SK-N-MC (cell line): ENCODE measurements at regions not wholly inside any gene's neighbourhood (a gene's known extent, or its start where the extent isn't known, plus 50 kb on each side); places are given as distances from the start of the nearest gene placed in this dataset.

Source experiments
- EZH2 ChIP-seq: fragments of 200-600 bp; sonication (generic); IDR thresholded peaks from one replicate; pipeline ENCODE4 v1.6.1; 2017; ENCODE audit warnings: antibody characterized with exemption
- FOXP2 ChIP-seq: optimal IDR thresholded peaks from 2 replicates; pipeline ENCODE3; 2011; ENCODE audit warnings: mild to moderate bottlenecking, moderate library complexity; ENCODE audit not compliant: insufficient read depth; ENCODE audit errors: extremely low read length, control extremely low read depth
- POLR2AphosphoS5 ChIP-seq: IDR thresholded peaks from 2 replicates; pipeline ENCODE4 v1.6.1; 2012; ENCODE audit warnings: mild to moderate bottlenecking, low read depth, low read length, borderline replicate concordance

DNA sequence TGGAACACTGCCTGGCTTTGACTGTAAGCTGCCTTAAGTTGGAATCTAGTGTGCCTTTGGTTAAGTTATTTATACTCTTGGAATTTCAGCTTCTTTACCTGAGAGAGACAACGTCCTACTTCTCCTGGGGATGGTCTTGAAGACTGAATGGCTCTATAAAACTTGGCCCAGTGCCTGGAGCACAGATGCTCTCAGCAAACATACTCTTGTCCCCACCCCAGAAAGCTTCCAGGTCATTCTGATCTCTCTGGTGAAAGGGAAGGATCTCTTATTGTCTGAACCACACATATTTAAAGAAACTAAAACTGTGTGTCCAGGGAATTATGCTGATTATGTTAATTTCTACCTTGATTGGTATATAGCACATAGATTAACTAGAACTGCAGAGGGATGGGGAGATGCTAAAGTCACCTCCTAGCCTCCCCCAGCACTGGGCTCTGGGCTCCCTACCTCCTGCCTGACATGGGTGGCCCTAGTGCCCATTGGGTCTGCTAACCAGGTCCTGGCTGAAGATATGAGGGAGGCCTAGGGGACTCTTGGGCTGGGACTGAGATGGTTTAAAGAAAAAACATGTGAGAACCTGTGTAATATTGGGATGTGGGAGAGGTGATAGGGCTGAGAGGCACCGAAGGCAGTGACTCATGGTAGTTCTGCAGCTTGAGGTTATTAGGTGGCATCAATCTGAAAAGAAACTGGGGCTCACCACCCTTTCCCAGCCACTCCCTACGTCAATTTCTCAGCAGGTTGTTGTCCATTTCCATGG, 171.0 kb downstream of the RPLP1 start:
- no peak for TF ChIP-seq EZH2
- TF ChIP-seq POLR2AphosphoS5: no peak
- TF ChIP-seq FOXP2: no peak
